DMS 273 (cell line): ENCODE measurements at regions not wholly inside any gene's neighbourhood (a gene's known extent, or its start where the extent isn't known, plus 50 kb on each side); places are given as distances from the start of the nearest gene placed in this dataset.

Experiments used
- DNase-seq: peaks from one replicate; lab custom pipeline; 2025; ENCODE audit not compliant: unreplicated experiment; lab: John Stamatoyannopoulos, UW

- DNase-seq = no peak
Measured at GRCh38 chr6:165960695-165961094, 207.0 kb downstream of the TBXT start.

DNA sequence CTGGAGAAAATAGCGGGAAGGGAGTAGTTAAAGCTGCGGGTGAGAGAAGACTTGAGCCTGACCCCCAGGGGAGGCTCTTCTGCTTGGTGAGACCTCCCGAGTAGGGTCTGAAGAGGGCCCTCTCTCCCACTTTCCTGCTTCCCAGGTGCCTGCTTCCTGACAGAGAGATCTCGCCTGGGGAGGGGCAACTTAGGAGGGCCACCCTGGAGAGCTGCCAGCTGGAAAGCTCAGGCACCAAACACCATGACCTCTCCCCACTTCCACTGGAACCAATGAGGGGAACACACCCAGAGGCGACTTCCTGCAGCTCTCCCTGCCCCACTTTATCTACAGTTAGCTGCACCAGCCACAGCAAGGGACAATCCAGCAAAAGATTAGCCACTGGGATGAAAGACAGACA, 208.0 kb downstream of the TBXT start:
- no peak for DNase-seq

GRCh38 chr6:165956874-165957273, 210.8 kb downstream of the TBXT start:
- no peak for DNase-seq

GRCh38 chr6:165952514-165952913, 215.1 kb downstream of the TBXT start:
- no peak for DNase-seq

DNA sequence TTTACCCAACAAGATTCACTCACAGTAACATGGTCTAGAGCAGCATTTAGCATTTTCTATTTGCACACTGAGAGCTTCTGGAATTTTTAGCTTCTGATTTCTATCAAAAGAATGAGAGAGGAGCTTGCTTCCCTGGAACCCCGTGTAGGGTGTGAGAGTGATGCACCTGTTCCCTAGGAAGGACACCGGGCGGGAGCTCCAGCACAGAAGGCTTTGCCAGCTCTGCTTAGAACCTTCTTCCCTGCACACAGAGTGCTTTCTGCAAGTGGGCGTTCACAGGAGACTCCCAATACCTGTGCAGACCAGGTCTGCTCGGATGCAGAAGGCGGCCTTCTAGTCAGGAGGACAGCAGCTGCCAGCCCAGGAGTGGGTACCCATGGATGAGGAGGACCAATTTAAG, 217.3 kb downstream of the TBXT start:
- no peak for DNase-seq

DNA sequence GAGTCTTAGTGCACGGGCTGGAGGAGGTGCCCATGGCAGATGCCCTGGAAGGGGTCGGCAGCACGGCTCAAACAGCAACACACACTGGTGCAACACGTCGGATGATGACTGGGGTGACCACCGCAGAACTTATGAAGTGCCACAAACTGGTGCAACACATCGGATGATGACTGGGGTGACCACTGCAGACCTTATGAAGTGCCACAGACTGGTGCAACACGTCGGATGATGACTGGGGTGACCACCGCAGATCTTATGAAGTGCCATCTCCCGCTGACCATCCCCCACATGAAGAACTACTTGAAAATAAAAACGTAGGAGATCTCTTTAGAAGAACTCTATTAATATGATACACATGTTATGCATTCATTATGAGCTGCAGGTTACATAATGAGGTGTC, 218.3 kb downstream of the TBXT start:
- no peak for DNase-seq

DNA sequence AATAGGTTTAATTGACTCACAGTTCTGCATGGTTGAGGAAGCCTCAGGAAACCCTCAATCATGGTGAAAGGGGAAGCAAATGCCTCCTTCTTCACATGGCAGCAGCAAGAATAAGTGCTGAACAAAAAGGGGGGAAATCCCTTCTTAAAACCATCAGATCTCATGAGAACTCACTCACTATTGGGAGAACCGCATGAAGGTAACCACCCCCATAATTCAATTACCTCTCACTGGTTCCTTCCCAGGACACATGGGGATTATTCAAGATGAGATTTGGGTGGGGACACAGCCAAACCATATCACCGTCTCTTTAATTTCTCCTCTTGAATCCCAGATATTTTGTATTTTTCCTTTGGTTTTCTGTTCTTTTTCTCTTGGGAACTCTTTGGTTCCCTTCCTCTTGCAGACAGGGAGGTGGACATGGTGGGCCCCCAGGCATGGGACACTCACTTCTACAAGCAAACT, 223.6 kb downstream of the TBXT start:
- DNase-seq = no peak

GRCh38 chr6:165941786-165942185, 225.9 kb downstream of the TBXT start:
- DNase-seq = no peak

DNA sequence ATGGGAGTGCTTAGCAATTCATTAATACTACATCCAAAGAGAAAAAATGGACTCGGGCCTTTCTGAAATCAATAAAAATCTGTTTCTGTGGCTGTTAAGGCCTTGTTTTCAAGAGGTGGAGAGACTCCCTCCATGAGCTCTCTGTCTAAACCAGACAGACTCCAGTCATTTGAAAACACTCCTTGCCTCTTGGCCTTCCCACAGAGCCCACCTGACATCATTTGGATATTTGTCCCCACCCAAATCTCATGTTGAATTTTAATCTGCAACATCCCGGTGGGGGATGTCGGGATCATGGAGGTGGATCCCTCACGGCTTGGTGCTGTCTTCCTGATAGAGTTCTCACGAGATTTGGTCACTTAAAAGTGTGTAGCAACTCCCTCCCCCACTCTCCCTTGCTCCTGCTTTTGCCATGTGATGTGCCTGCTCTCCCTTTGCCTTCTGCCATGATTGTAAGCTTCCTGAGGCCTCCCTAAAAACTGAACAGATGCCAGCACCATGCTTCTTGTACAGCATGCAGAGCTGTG, 226.3 kb downstream of the TBXT start:
- no peak for DNase-seq

DNA sequence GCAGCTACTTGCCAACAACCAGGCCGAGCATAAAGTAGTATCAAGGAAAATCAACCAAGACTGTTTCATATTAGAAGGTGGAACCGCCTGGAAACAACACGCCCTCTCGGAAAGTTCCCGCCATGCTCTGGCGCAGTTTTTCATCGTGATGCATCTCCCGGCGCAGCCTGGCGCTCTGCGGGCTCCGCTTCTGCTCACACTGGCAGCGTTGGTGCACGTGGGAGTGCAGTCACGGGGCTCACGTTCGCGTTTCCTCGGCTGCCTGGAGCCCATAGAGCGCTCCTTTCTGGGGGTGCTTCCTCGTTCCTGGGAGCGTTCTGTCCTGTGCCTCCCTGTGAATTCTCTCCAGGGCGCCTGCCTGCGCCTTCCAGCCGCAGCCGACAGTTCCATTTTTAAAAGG, 227.3 kb downstream of the TBXT start:
- no peak for DNase-seq

GRCh38 chr6:165939601-165940290, 227.9 kb downstream of the TBXT start:
- DNase-seq = no peak

GRCh38 chr6:165939047-165939446, 228.6 kb downstream of the TBXT start:
- DNase-seq = no peak

GRCh38 chr6:165937564-165938358, 229.9 kb downstream of the TBXT start:
- DNase-seq = no peak

DNA sequence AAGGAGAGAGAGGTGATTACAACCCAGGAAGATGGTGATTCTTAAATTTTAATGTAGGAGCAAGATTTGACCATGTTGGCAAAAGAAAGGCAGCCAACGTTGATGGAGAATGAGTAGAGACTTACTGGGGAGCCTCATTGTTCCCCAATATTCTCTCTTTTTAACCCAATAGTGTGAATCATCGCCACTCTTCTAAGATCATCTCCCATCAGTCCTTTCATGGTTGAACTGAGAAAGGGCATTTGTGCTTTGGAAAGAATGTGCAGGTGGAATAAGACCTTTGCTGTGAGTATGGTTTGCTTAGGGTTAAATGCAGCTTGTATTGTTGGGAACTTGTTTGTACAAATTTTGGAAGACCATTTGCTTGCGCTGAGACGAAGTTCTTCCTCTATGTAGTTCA, 231.0 kb downstream of the TBXT start:
- DNase-seq = no peak

DNA sequence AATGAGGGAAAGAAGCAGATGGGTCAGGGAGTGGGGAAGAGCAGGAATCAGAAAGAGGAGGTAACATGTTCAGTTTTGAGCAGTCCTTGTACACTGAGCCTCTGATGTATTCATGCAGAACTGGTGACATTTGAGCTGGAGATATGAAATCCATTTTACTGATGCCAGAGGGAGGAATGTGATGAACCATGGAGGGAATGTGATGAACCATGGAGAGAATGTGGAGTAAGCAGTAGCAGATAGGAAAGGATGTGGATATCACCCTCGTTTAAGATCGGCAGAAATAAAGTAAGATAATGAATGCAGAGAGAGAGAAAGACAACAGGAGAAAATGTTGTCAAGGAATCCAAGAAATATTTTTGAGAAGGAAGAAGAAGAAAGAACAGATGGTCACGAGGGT, 231.6 kb downstream of the TBXT start:
- DNase-seq = no peak

GRCh38 chr6:165931675-165932074, 236.0 kb downstream of the TBXT start:
- no peak for DNase-seq

GRCh38 chr6:165930668-165931214, 236.9 kb downstream of the TBXT start:
- DNase-seq = no peak

DNA sequence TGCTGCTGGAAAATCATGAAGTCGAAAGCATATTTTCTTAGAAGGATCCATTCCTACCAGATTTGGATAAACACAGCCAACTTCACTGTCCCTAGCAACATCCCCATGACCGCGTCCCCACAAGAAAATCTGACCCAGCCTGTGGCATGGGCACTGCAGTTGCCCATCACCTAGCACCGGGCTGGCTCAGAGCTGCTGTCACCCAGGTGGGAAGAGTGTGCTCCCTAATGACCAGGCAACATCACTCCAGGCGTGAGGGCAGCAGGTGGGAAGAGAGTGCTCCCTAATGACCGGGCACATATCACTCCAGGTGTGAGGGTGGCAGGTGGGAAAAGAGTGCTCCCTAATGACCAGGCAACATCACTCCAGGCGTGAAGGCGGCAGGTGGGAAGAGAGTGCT, 238.0 kb downstream of the TBXT start:
- no peak for DNase-seq

DNA sequence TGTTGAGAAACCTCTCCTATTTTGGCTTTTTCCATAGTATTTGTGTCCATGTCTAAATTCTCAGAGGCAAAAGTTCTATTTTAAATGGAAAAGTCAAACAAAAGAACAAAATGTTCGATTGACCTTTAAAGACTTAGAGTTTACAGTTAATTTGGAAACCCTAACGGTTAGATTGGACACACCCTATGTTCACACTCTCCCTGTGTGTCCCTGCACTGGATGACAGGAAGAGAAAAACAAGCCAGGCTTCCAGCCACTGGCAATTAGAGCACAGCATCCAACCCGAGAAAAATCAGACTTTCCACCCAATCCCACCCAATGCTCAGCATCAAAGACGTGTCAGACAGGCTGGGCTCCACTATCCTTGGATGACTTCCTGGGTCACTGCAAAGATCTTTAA, 241.3 kb downstream of the TBXT start:
- DNase-seq = no peak

DNA sequence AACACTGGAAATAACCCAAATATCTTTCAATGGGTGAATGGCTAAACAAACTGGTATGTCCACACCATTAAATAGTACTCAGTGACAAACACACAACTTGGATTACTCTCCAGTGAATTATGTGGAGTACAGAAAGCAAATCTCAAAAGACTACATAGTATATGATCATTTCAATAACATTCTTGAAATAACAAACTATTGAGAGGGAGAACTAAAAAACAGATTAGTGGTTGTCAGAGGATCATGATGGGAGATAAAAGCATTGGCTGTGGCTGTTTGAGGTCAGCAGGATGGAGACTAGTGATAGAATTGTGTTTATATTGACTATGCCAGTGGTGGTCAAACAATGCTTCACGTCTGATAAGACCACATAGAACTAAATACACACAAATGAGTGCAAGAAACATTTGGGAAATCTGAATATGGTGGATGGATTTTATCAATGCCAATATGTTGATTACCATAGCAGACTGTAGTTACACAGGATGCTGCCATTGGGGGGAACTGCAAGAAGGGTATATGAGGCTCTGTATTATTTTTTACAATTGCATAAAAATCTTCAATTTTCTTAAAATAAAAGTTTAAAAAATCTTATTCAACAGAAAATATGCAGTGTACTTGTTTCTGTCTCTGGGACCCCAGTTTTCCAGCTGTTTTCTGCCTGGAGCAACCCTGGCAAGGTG, 242.0 kb downstream of the TBXT start:
- no peak for DNase-seq

DNA sequence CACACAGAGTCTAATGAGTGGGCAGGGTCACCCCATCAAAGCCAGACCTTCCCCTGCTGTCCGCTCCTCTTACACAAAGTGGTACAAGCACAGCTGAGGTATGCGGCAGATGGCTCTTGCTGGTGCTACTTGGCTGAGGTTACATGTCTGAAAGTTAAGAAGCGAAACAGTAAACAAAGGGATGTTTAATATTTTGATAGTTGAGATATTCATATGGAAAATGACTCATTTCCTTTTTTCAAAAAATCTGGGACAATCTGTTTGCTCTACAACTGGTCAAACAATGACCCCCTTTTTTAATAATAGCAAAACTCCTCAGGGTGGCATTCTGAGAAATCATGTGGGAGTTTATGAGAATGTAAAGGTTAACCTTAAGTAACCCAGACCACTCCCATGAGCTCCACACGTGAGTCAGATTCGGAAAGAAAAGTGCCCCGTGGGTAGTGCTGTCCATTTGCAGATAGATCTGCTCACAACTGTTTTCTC, 245.3 kb downstream of the TBXT start:
- no peak for DNase-seq
